Keratinocyte (primary cell): ENCODE measurements at regions not wholly inside any gene's neighbourhood (a gene's known extent, or its start where the extent isn't known, plus 50 kb on each side); places are given as distances from the start of the nearest gene placed in this dataset.

Experiments
- DNase-seq: peaks from one replicate; pipeline ENCODE4 v3.0.0-alpha.2; 2011; ENCODE audit warnings: low read depth, missing footprints, low spot score
- FAIRE-seq: peaks from 2 replicates; lab custom pipeline; 2011; peaks lifted over from hg19 to GRCh38; lab: Jason Lieb, UNC
- H2AFZ ChIP-seq: 2 replicates; pipeline ENCODE4 v1.6.0; 2012; ENCODE audit warnings: low read length, control low read depth, inconsistent platforms; ENCODE audit not compliant: control insufficient read depth
- H3K27ac ChIP-seq: 2 replicates; pipeline ENCODE4 v1.5.1; 2011; ENCODE audit warnings: low read length; ENCODE audit not compliant: control insufficient read depth, insufficient read depth
- H3K27me3 ChIP-seq: 3 replicates; pipeline ENCODE4 v1.6.0; 2011; ENCODE audit warnings: low read length; ENCODE audit not compliant: control insufficient read depth, insufficient read depth; ENCODE audit errors: extremely low read depth
- H3K36me3 ChIP-seq, 2 experiments: 2 replicates in 1 of 2; 3 replicates in 1 of 2; pipeline ENCODE4 v1.5.1; 2011; ENCODE audit warnings: low read length in 2 of 2, mild to moderate bottlenecking in 1 of 2; ENCODE audit not compliant: control insufficient read depth in 2 of 2, insufficient read depth in 2 of 2; ENCODE audit errors: extremely low read depth in 1 of 2
- H3K4me1 ChIP-seq: 3 replicates; pipeline ENCODE4 v1.5.1; 2011; ENCODE audit warnings: low read length; ENCODE audit not compliant: control insufficient read depth, insufficient read depth; ENCODE audit errors: extremely low read depth
- H3K4me2 ChIP-seq: 3 replicates; pipeline ENCODE4 v1.6.0; 2011; ENCODE audit warnings: low read depth, low read length; ENCODE audit not compliant: control insufficient read depth, insufficient read depth; ENCODE audit errors: extremely low read depth
- H3K4me3 ChIP-seq, 3 experiments: fragments of 200-600 bp in 1 of 3; sonication (generic) in 1 of 3; 2 replicates in 2 of 3; 3 replicates in 1 of 3; pipeline ENCODE4 v1.5.1; 2011 to 2016; ENCODE audit warnings: low read length in 3 of 3, mild to moderate bottlenecking in 3 of 3, control low read depth in 2 of 3, inconsistent platforms in 1 of 3, low read depth in 1 of 3, mixed read lengths in 1 of 3, mixed run types in 1 of 3, moderate library complexity in 1 of 3; ENCODE audit not compliant: control insufficient read depth in 2 of 3, insufficient read depth in 2 of 3; ENCODE audit errors: extremely low read depth in 1 of 3
- H3K79me2 ChIP-seq: 2 replicates; pipeline ENCODE4 v1.6.0; 2012; ENCODE audit warnings: low read length; ENCODE audit not compliant: control insufficient read depth, insufficient read depth
- H3K9ac ChIP-seq: 3 replicates; pipeline ENCODE4 v1.6.0; 2011; ENCODE audit warnings: low read length; ENCODE audit not compliant: control insufficient read depth, insufficient read depth; ENCODE audit errors: extremely low read depth
- H3K9me1 ChIP-seq: 3 replicates; pipeline ENCODE4 v1.6.0; 2011; ENCODE audit warnings: low read length; ENCODE audit not compliant: control insufficient read depth, insufficient read depth; ENCODE audit errors: extremely low read depth
- H3K9me3 ChIP-seq: 2 replicates; pipeline ENCODE4 v1.5.1; 2012; ENCODE audit warnings: low read depth, low read length; ENCODE audit not compliant: control insufficient read depth
- H4K20me1 ChIP-seq: 3 replicates; pipeline ENCODE4 v1.6.0; 2011; ENCODE audit warnings: low read length; ENCODE audit not compliant: control insufficient read depth, insufficient read depth; ENCODE audit errors: extremely low read depth
- EZH2 ChIP-seq: IDR thresholded peaks from one replicate; pipeline ENCODE4 v1.6.1; 2012; ENCODE audit warnings: inconsistent platforms, mild to moderate bottlenecking, low read length, moderate library complexity
- dilution Hi-C: fragments of 300-500 bp; cut with MboI; formaldehyde crosslinking; loops from one replicate; pipeline ENCODE4 v1.7.0; 2020; ENCODE audit warnings: low sequenced_read_pairs; ENCODE audit not compliant: extremely low pct_ligation_motif_present
- TF ChIP-seq, protein P1 (sequence below), 3 experiments: IDR thresholded peaks in 1 of 3; conservative IDR thresholded peaks in 1 of 3; optimal IDR thresholded peaks in 1 of 3; 2 replicates in 2 of 3; 3 replicates in 1 of 3; pipeline versions ENCODE3 to v1.5.1; 2011; ENCODE audit warnings: low read length in 3 of 3, mild to moderate bottlenecking in 3 of 3, moderate library complexity in 2 of 3, control low read depth in 1 of 3, inconsistent platforms in 1 of 3; ENCODE audit not compliant: insufficient read depth in 2 of 3; ENCODE audit errors: extremely low read depth in 1 of 3

DNA sequence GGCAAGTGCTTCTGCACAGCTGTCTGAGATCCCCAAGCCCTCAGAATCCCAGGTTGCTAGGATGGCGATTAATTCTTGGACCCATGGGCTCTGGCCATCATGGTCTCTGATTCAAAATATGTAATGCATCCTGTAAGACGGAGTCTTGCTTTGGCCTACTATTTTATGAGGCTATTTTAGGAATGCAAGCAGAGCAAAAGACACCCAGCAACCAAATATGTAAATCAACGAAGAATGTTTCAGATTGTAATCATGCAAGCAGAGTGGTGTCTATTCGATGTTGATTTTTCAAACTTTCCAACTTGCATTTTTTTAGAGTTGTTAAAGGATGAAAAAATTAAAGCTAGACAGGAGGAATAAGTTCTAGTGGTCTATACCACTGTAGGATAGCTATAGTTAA is 154.8 kb downstream of the COL6A3 start:
- Histone ChIP-seq H2AFZ (no peak overlapping the region), H3K36me3 (no peaks in the 10 kb centered on the region), H3K4me2 (no peak overlapping the region), H3K4me1 (peaks cover 12% of the 10 kb centered on the region), H3K79me2 (no peaks in the 10 kb centered on the region), H3K27me3 (no peaks in the 10 kb centered on the region), H4K20me1 (no peaks in the 10 kb centered on the region), H3K27ac (no peak overlapping the region), H3K9me3 (no peaks in the 10 kb centered on the region), H3K9me1 (no peaks in the 10 kb centered on the region), H3K9ac (no peak overlapping the region), H3K4me3 (no peak overlapping the region)
- DNase-seq = no peak
- TF ChIP-seq, protein P1, sequence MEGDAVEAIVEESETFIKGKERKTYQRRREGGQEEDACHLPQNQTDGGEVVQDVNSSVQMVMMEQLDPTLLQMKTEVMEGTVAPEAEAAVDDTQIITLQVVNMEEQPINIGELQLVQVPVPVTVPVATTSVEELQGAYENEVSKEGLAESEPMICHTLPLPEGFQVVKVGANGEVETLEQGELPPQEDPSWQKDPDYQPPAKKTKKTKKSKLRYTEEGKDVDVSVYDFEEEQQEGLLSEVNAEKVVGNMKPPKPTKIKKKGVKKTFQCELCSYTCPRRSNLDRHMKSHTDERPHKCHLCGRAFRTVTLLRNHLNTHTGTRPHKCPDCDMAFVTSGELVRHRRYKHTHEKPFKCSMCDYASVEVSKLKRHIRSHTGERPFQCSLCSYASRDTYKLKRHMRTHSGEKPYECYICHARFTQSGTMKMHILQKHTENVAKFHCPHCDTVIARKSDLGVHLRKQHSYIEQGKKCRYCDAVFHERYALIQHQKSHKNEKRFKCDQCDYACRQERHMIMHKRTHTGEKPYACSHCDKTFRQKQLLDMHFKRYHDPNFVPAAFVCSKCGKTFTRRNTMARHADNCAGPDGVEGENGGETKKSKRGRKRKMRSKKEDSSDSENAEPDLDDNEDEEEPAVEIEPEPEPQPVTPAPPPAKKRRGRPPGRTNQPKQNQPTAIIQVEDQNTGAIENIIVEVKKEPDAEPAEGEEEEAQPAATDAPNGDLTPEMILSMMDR (optimal IDR thresholded peaks at IDR 0.05 in 1 of 3, IDR thresholded peaks at IDR 0.05 in 1 of 3, conservative IDR thresholded peaks at IDR 0.05 in 1 of 3; ENCODE audit: extremely low read depth in 1 of 3, insufficient read depth in 2 of 3, low read length in 3 of 3) = no peak
- no peak for TF ChIP-seq EZH2
- dilution Hi-C loops = no loop called here
- FAIRE-seq = no peak

DNA sequence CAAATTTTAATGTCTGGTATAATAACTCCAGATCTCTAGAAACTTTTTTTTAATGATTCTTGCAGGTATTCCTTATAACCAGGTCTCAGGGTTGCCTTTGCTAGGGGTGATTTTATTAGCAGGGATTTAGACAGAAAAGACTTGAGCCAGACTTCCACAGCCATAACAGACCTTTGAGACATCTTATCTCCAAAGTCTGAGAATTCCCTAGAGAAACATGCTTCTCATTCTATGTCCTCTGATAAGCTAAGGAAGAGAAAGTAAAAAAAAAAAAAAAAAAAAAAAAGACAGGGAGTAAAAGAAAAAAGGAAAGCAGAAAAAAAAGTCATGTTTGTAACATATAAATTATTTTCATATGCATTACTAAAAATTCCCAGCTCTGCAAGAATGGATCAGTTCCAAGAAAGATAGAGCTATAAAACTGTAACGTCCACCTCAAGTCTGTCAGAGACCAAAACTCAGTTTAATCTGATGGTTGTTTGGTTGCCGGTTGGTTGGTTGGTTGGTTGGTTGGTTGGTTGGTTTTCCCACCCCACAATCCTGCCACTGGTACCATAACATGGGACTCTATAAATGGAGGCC is 153.8 kb downstream of the COL6A3 start:
- DNase-seq (no peak), FAIRE-seq (no peak)
- Histone ChIP-seq H3K4me2 (no peak overlapping the region), H3K27ac (no peak overlapping the region), H3K4me3 (no peak overlapping the region), H3K4me1 (peaks cover 12% of the 10 kb centered on the region), H4K20me1 (no peaks in the 10 kb centered on the region), H3K36me3 (no peaks in the 10 kb centered on the region), H3K27me3 (no peaks in the 10 kb centered on the region), H3K9ac (no peak overlapping the region), H3K79me2 (no peaks in the 10 kb centered on the region), H3K9me3 (no peaks in the 10 kb centered on the region), H3K9me1 (no peaks in the 10 kb centered on the region), H2AFZ (no peak overlapping the region)
- dilution Hi-C loops = no loop called here
- TF ChIP-seq, protein P1 (optimal IDR thresholded peaks at IDR 0.05 in 1 of 3, IDR thresholded peaks at IDR 0.05 in 1 of 3, conservative IDR thresholded peaks at IDR 0.05 in 1 of 3; ENCODE audit: extremely low read depth in 1 of 3, insufficient read depth in 2 of 3, low read length in 3 of 3) = no peak
- TF ChIP-seq EZH2 = no peak
